DMS53 treated with DMSO at 0.1 percent for 48 hours (cell line): ENCODE measurements at regions not wholly inside any gene's neighbourhood (a gene's known extent, or its start where the extent isn't known, plus 50 kb on each side); places are given as distances from the start of the nearest gene placed in this dataset.

Experiments used
- DNase-seq: peaks from one replicate; lab custom pipeline; 2025; ENCODE audit not compliant: unreplicated experiment; lab: John Stamatoyannopoulos, UW

- DNase-seq: no peak
These were observed 153.6 kb upstream of the PPP2R2D start for GRCh38 chr10:131747251-131747650.

DNA sequence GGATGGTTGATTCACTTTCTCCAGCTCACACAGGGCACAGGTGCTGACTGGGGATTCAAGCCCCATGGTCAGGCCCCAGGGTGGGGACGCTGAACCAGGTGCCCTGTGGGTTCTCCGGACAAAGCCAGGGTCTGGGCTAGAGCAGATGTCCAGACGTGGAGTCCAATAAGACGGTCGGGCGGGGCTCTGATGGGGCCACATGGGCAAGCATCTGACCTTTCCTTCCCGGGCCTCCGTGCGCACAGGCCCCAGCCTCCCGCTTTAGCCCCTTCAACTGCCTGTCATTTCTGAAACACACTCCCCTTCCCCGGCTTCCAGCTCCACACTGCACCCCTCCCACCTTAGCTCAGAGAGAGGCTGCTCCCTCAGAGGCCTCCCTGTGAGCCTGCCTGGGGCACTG, 153.0 kb upstream of the PPP2R2D start:
- no peak for DNase-seq

DNA sequence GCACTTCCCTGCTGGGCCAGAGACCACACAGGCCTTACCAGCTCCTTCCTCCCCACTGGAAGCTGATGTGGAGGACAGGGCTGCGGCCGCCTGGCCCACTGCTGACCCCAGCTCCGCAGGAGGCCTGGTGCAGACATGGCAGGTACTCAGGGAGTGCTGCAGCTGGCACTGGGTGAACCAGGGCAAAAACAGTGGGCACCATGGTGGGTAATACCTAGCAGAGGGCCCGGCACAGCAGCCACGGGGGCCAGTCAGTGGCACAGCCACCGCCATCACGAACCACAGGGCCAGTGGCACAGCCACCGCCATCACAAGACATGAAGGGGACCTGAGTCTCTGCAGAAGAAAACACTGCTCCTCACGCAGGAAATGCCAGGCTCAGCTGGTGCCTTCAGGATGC, 152.6 kb upstream of the PPP2R2D start:
- DNase-seq: no peak

GRCh38 chr10:131748831-131749766, 151.7 kb upstream of the PPP2R2D start:
- no peak for DNase-seq

DNA sequence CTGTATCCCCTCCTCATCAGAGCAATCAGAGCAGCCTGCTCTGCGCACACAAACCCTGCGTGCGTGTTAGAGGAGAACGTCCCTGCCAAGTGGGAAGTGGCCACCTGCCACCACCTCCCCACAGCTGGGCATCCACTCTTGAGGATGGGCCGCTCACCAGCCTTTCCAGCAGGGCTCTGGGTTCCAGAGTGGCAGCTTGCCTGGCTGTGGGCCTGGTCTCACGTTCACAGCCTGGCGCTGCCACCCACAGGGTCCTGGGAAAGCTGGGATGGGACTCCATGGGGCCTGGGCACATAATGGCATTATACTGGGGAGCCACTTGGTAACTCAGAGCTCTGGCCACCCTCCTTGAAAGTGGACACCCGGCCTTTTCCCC, 151.1 kb upstream of the PPP2R2D start:
- DNase-seq: no peak

- DNase-seq: no peak
These were observed 150.5 kb upstream of the PPP2R2D start for GRCh38 chr10:131750171-131750895.

GRCh38 chr10:131750973-131751826, 149.6 kb upstream of the PPP2R2D start:
- DNase-seq: no peak

DNA sequence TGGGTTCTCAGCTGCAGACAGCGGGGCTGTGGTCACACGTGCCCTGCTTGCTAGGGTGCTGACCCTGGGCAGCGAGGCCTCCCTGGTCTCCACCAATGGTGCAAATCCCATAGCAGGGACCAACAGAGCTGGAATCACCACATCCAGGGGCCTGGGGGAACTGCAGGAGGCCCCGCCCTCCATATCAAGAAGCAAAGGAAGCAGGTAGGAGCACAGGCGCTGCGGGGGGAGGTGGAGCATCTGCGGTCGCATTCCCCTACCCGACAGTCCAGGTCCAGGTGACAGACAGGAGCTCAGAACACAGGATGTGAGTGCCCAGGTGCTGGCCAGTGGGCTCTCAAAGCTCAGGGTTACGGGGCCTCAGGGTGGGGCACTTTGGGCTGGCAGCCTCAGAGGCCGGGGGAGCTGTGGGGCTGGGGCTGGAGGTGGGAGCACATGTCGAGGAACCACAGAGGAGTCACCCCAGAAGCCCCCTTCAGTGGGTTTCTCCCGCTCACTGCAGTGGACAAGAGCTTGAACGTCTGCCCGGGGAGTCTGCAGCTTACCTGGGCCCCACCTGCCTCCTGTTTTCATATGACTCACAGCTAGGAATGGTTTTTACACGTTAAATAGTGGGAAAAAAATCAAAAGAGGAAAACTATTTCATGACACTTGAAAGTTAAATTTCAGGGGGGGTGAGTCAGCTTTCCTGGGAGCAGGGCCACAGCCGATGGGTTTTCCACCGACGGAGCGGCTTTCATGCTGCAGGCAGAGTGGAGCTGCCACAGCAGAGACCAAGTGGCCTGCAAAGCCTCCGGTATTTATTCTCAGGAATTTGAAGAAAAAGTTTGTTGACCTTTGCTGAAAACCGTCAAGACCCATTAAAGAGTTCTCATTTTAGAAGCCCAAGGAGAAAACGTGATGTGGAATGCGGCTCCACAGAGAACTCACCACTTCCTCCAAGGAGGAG, 148.7 kb upstream of the PPP2R2D start:
- DNase-seq: no peak

- no peak for DNase-seq
These were observed 147.5 kb upstream of the PPP2R2D start for GRCh38 chr10:131753336-131753735.

DNA sequence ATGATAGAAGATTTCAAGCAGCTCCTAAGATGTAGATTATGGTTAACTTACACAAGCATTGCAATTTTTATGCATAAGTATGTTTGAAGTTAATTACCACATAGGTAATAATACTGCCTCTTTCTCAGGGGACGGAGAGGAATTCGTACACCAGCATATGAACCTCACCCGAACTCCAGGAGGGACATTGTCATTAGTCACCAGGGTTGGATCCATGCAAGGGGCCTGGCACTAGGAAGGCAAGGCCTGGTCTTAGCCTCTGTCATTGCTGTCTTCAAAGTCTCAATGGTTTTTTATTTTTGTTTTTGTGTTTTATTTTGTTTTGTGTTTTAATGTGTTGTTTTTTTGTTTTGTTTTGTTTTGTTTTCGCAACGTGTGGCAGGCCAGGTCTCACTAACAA, 145.6 kb upstream of the PPP2R2D start:
- DNase-seq: no peak

DNA sequence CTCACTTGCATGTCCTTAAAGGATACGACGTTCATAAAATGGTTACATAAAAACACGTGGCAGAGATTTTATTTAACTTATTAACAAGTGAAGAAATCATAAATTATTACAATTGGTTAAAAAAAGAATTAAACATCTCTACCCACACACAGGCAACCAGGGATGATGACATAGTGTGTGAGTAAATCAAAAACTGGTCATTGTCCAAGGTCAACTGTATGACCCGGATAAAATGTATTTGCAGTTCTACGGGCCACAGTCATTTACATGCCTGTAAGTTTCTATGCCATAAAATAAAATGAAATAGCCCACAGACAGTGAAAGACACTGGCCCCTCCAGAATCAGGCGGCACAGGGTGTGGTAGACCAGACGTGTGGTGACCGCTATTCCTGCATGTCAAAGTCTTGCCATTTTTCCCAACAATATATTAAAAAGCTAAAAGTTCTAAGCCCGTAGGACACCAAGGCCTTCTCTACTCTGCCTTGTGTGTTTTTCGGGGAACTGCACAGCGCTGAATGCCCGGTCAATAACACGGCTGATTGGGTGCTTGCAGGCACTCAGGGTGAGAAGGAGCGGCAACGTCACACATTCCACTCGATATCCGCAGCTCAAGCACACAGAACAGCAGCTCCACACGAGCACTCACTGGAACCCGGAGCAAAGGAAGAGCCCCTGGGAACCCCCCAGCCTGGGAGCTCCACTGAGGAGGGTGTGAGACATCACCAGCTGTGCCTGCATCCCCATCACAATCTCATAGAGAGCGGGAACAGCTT, 143.3 kb upstream of the PPP2R2D start:
- no peak for DNase-seq

- DNase-seq: no peak
These were observed 142.5 kb upstream of the PPP2R2D start for GRCh38 chr10:131758062-131758938.

GRCh38 chr10:131758939-131759301, 141.9 kb upstream of the PPP2R2D start:
- no peak for DNase-seq

DNA sequence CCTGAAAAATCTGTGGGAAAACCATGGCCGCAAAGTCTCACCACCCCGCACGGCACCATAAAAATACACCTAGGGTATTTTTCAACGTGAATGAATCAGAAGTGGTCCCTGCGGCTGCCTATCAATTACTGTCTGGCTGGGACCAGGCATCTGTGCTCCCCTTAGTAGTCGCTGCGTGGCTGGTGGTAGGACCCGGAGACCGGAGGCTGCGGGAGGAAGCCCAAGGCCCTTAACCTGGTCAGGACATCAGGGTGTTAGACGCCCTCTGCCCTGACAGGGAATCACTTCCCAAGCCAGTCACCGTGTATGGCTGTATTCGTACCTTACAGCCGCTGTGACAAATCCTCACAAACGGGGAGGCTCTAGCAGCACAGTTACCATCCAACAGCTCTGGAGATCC, 141.5 kb upstream of the PPP2R2D start:
- no peak for DNase-seq

DNA sequence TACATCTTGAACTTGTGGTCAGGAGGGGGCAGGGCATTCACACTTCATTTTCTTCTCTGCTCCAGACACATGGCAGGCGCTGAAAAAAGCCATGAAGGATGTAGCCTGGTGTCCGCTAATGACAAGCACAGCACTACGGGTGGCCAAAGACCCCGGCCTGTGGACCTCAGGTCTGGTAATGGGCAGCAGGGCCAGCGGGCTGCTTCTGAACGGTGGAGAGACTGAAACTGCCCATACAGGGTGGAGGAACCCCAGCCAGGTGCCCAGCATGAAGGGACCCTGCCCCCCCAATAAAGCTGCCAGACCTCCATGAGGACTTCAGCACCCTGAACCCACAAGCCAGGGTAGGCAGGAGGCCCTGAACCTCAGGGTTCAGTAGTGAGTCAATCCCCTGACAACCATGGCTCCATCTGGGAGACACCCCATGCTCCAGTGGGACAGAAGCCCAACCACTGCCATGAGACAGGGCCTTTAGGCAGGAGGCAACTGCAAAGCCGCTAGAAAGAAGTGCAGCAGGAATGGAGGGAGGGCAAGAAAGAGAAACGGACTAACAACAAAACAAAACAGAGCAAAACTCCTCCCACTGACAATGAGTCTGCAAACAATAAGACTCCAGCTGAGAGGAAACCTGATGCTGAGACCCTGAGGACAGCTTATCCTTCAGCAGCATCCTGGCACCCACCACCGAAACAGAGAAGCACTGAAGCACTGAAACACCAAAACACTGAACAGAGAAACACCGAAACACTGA, 140.2 kb upstream of the PPP2R2D start:
- no peak for DNase-seq

- DNase-seq: no peak
These were observed 137.8 kb upstream of the PPP2R2D start for GRCh38 chr10:131762789-131763696.

- no peak for DNase-seq
These were observed 135.9 kb upstream of the PPP2R2D start for GRCh38 chr10:131764929-131765328.
